Tibial nerve (tissue), 4 donors: ENCODE measurements at regions not wholly inside any gene's neighbourhood (a gene's known extent, or its start where the extent isn't known, plus 50 kb on each side); places are given as distances from the start of the nearest gene placed in this dataset.
"Not testable (repeated sequence)": the region's sequence is repeated elsewhere in the genome, so short reads cannot be mapped to it uniquely, and the experiment has no call there.

Experiments used
- DNase-seq, 2 donors: peaks; one replicate each; pipeline ENCODE4 v3.0.0-alpha.2; 2019; ENCODE audit warnings: low spot score in 2 of 2
- H3K27ac ChIP-seq, 4 donors: fragments of 200-600 bp; sonication (generic) in 3 of 4; one replicate each; pipeline ENCODE4 v1.5.1; 2017 to 2019; ENCODE audit warnings: mild to moderate bottlenecking in 1 of 4
- H3K27me3 ChIP-seq, 2 donors: fragments of 200-600 bp; sonication (generic) in 1 of 2; one replicate each; pipeline versions ENCODE4 v1.5.1 to v1.6.0; 2017 to 2019
- H3K36me3 ChIP-seq, 3 donors: fragments of 200-600 bp; sonication (generic); one replicate each; pipeline ENCODE4 v1.5.1; 2018 to 2019
- H3K4me1 ChIP-seq, 4 donors: fragments of 200-600 bp; sonication (generic) in 3 of 4; one replicate each; pipeline ENCODE4 v1.5.1; 2017 to 2019
- H3K4me3 ChIP-seq, 4 donors: fragments of 200-600 bp; sonication (generic) in 3 of 4; one replicate each; pipeline ENCODE4 v1.5.1; 2017 to 2019; ENCODE audit warnings: mild to moderate bottlenecking in 1 of 4, moderate library complexity in 1 of 4
- H3K9me3 ChIP-seq, 4 donors: fragments of 200-600 bp; sonication (generic) in 3 of 4; one replicate each; pipeline ENCODE4 v1.5.1; 2017 to 2019
- CTCF ChIP-seq, 5 experiments: fragments of 200-600 bp in 3 of 5; fragments of 450-650 bp in 2 of 5; sonication (generic) in 3 of 5; IDR thresholded peaks; one replicate each; pipeline ENCODE4 v1.5.1; 2016 to 2019; ENCODE audit warnings: antibody characterized with exemption in 5 of 5, mild to moderate bottlenecking in 3 of 5, moderate library complexity in 2 of 5
- EP300 ChIP-seq, 2 donors: sonication (generic); formaldehyde crosslinking; IDR thresholded peaks; one replicate each; pipeline ENCODE4 v1.6.1; 2017; ENCODE audit warnings: antibody characterized with exemption in 2 of 2, mild to moderate bottlenecking in 1 of 2
- POLR2A ChIP-seq, 2 donors: fragments of 450-650 bp; IDR thresholded peaks; one replicate each; pipeline ENCODE4 v1.6.1; 2017; ENCODE audit warnings: antibody characterized with exemption in 2 of 2, mild to moderate bottlenecking in 2 of 2, moderate library complexity in 2 of 2
- WGBS, 2 donors: methylation state at CpG; one replicate each; pipeline ENCODE4 v1.1.5; 2018; 5-methylcytosine and 5-hydroxymethylcytosine counted together

- TF ChIP-seq CTCF (IDR thresholded peaks at IDR 0.05) (no peak), EP300 (IDR thresholded peaks at IDR 0.05) (no peak), POLR2A (IDR thresholded peaks at IDR 0.05) (no peak)
- Histone ChIP-seq H3K36me3 (no peaks in the 10 kb centered on the region), H3K27me3 (no peaks in the 10 kb centered on the region), H3K4me1 (no peaks in the 10 kb centered on the region), H3K9me3 (no peaks in the 10 kb centered on the region), H3K4me3 (no peak overlapping the region), H3K27ac (no peak overlapping the region)
- WGBS, 2 donors = 12 to 16% methylated on average over 2 of the region's 2 CpGs
- DNase-seq = no peak
These were observed 77.6 kb upstream of the NID2 start for GRCh38 chr14:52146504-52146903.

- DNase-seq, H3K4me1 ChIP-seq, H3K4me3 ChIP-seq, H3K27ac ChIP-seq, H3K36me3 ChIP-seq, H3K27me3 ChIP-seq, H3K9me3 ChIP-seq: not testable (repeated sequence)
- 89 to 95% methylated on average over 2 of the region's 2 CpGs for WGBS, 2 donors
These were observed 75.2 kb upstream of the NID2 start for GRCh38 chr14:52144099-52144498.

- no peak for DNase-seq
These were observed 73.6 kb upstream of the NID2 start for GRCh38 chr14:52142504-52142903.

GRCh38 chr14:52131640-52132320 lies 62.9 kb upstream of the NID2 start:
- Histone ChIP-seq H3K27me3 (no peaks in the 10 kb centered on the region), H3K4me1 (peaks cover 0 to 20% (median 4%) of the 10 kb centered on the region in 4 donors), H3K9me3 (peaks cover 0 to 14% (median 0%) of the 10 kb centered on the region in 4 donors), H3K36me3 (no peaks in the 10 kb centered on the region), H3K27ac (peak overlapping the region in 1 of 4 donors; percentile 36), H3K4me3 (no peak overlapping the region)
- 31 to 32% methylated on average over 13 of the region's 13 CpGs for WGBS, 2 donors
- DNase-seq = peak; percentile 28 to 81
- TF ChIP-seq POLR2A (IDR thresholded peaks at IDR 0.05) = no peak
- TF ChIP-seq CTCF (IDR thresholded peaks at IDR 0.05) = peak; percentile 59 to 82 (median 72)
- peak in 1 of 2 donors; percentile 79 for TF ChIP-seq EP300 (IDR thresholded peaks at IDR 0.05)

More at GRCh38 chr14:52142504-52142903, 73.6 kb upstream of the NID2 start:
- TF ChIP-seq EP300 (IDR thresholded peaks at IDR 0.05) (no peak), POLR2A (IDR thresholded peaks at IDR 0.05) (no peak), CTCF (IDR thresholded peaks at IDR 0.05) (no peak)
- Histone ChIP-seq H3K4me1 (no peaks in the 10 kb centered on the region), H3K9me3 (peaks cover 0 to 3% (median 0%) of the 10 kb centered on the region in 4 donors), H3K27me3 (no peaks in the 10 kb centered on the region), H3K36me3 (no peaks in the 10 kb centered on the region), H3K4me3 (no peak overlapping the region), H3K27ac (no peak overlapping the region)

- no peak for TF ChIP-seq CTCF (IDR thresholded peaks at IDR 0.05)
- TF ChIP-seq POLR2A (IDR thresholded peaks at IDR 0.05) = no peak
- TF ChIP-seq EP300 (IDR thresholded peaks at IDR 0.05) = no peak
- 52 to 55% methylated on average over 3 of the region's 3 CpGs for WGBS, 2 donors
- Histone ChIP-seq H3K36me3 (no peaks in the 10 kb centered on the region), H3K9me3 (no peaks in the 10 kb centered on the region), H3K27me3 (no peaks in the 10 kb centered on the region), H3K4me1 (peaks cover 0 to 31% (median 8%) of the 10 kb centered on the region in 4 donors), H3K27ac (no peak overlapping the region), H3K4me3 (no peak overlapping the region)
- peak in 1 of 2 donors; percentile 26 for DNase-seq
These were observed 60.9 kb upstream of the NID2 start for GRCh38 chr14:52129721-52130120.
